ENCODE measurements at regions not wholly inside any gene's neighbourhood (a gene's known extent, or its start where the extent isn't known, plus 50 kb on each side); places are given as distances from the start of the nearest gene placed in this dataset.

DNA sequence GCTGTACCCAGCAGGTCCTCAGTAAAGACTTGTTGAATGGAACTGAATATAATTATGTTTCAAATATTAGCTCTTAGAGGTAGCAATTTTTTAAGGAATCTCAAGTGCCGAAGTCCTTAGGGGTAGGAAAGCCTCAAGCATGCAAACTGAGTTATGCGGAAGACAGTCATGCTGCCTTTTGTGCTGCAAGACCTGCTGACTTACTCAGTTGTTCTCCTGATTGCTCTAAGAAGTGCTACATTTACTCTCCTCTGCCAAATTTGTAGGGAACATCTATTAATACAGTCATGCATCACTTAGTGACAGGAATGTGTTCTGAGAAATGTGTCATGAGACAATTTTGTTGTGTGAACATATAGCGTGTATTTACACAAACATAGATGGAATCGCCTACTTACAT is 325.6 kb upstream of the AZI2 start:
- TF ChIP-seq FOXM1 (IDR thresholded peaks at IDR 0.05; ENCODE audit: borderline replicate concordance) (no peak), FOXA1 (IDR thresholded peaks at IDR 0.05) (no peak), FOXK2 (IDR thresholded peaks at IDR 0.05) (no peak), LEF1 (IDR thresholded peaks at IDR 0.05; ENCODE audit: borderline replicate concordance) (no peak), ELF4 (IDR thresholded peaks at IDR 0.05) (no peak), HDGF (IDR thresholded peaks at IDR 0.05; ENCODE audit: borderline replicate concordance) (no peak), ARNT (IDR thresholded peaks at IDR 0.05) (no peak), SP1 (IDR thresholded peaks at IDR 0.05) (no peak), SUZ12 (IDR thresholded peaks at IDR 0.05) (no peak), L3MBTL2 (conservative IDR thresholded peaks at IDR 0.05) (no peak)

All from HEK293T (cell line).